Thymus (tissue), 11 donors: ENCODE measurements at regions not wholly inside any gene's neighbourhood (a gene's known extent, or its start where the extent isn't known, plus 50 kb on each side); places are given as distances from the start of the nearest gene placed in this dataset.
"Not testable (repeated sequence)": the region's sequence is repeated elsewhere in the genome, so short reads cannot be mapped to it uniquely, and the experiment has no call there.

Experiments used
- DNase-seq, 9 donors: peaks; one replicate each; pipeline ENCODE4 v3.0.0-alpha.2; 2013; ENCODE audit warnings: low spot score in 9 of 9, low read depth in 6 of 9, missing footprints in 1 of 9
- H3K27ac ChIP-seq, 2 donors: one replicate each; pipeline ENCODE4 v1.5.1; 2013; ENCODE audit warnings: control low read depth in 1 of 2, low read depth in 1 of 2, low read length in 1 of 2, mild to moderate bottlenecking in 1 of 2, moderate library complexity in 1 of 2
- H3K27me3 ChIP-seq, 2 donors: one replicate each; pipeline ENCODE4 v1.5.1; 2013; ENCODE audit warnings: low read length in 1 of 2; ENCODE audit not compliant: control insufficient read depth in 2 of 2, insufficient read depth in 1 of 2
- H3K36me3 ChIP-seq, 2 donors: one replicate each; pipeline ENCODE4 v1.5.1; 2013; ENCODE audit warnings: low read length in 1 of 2, mild to moderate bottlenecking in 1 of 2, moderate library complexity in 1 of 2; ENCODE audit not compliant: control insufficient read depth in 2 of 2, insufficient read depth in 2 of 2
- H3K4me1 ChIP-seq, 2 donors: one replicate each; pipeline ENCODE4 v1.5.1; 2013; ENCODE audit warnings: low read length in 2 of 2; ENCODE audit not compliant: control insufficient read depth in 2 of 2, insufficient read depth in 2 of 2
- H3K4me3 ChIP-seq, 2 donors: one replicate each; pipeline ENCODE4 v1.5.1; 2013; ENCODE audit warnings: low read length in 2 of 2, control low read depth in 1 of 2, mild to moderate bottlenecking in 1 of 2
- H3K9me3 ChIP-seq, 2 donors: one replicate each; pipeline ENCODE4 v1.5.1; 2013; ENCODE audit warnings: low read length in 1 of 2, mild to moderate bottlenecking in 1 of 2; ENCODE audit not compliant: control insufficient read depth in 2 of 2, insufficient read depth in 1 of 2
- WGBS: extraction: QIAGEN DNeasy Blood & Tissue Kit; methylation state at CpG from one replicate; pipeline ENCODE4 v1.1.7; 2013; 5-methylcytosine and 5-hydroxymethylcytosine counted together
- donor health status: healthy.

- DNase-seq, H3K27ac ChIP-seq, H3K4me3 ChIP-seq, H3K4me1 ChIP-seq, H3K27me3 ChIP-seq, H3K36me3 ChIP-seq, H3K9me3 ChIP-seq: not testable (repeated sequence)
- 98% methylated on average over 2 of the region's 2 CpGs for WGBS
These were observed 128.4 kb upstream of the RAPGEF2 start for GRCh38 chr4:158974438-158974837.

GRCh38 chr4:158980711-158981110, 122.2 kb upstream of the RAPGEF2 start:
- H3K4me1 ChIP-seq, H3K27ac ChIP-seq, H3K4me3 ChIP-seq, H3K27me3 ChIP-seq, H3K9me3 ChIP-seq, H3K36me3 ChIP-seq, DNase-seq: not testable (repeated sequence)
- 96% methylated on average over 5 of the region's 5 CpGs for WGBS

- no peak overlapping the region for H3K27ac ChIP-seq
- 93% methylated on average over 5 of the region's 5 CpGs for WGBS
- H3K4me1 ChIP-seq: no peaks in the 10 kb centered on the region
- DNase-seq: no peak
- no peaks in the 10 kb centered on the region for H3K27me3 ChIP-seq
- H3K9me3 ChIP-seq: no peaks in the 10 kb centered on the region
- H3K36me3 ChIP-seq: no peaks in the 10 kb centered on the region
- no peak overlapping the region for H3K4me3 ChIP-seq
These were observed 111.2 kb upstream of the RAPGEF2 start for GRCh38 chr4:158991534-158992155.

GRCh38 chr4:158993891-158994290, 109.0 kb upstream of the RAPGEF2 start:
- no peak overlapping the region for H3K27ac ChIP-seq
- DNase-seq: no peak
- no peaks in the 10 kb centered on the region for H3K36me3 ChIP-seq
- no peak overlapping the region for H3K4me3 ChIP-seq
- H3K4me1 ChIP-seq: no peaks in the 10 kb centered on the region
- H3K27me3 ChIP-seq: no peaks in the 10 kb centered on the region
- 64% methylated on average over 2 of the region's 2 CpGs for WGBS
- H3K9me3 ChIP-seq: no peaks in the 10 kb centered on the region

GRCh38 chr4:158995040-158995439, 107.8 kb upstream of the RAPGEF2 start:
- no peaks in the 10 kb centered on the region for H3K27me3 ChIP-seq
- no peak for DNase-seq
- WGBS: 96% methylated on average over 2 of the region's 2 CpGs
- no peaks in the 10 kb centered on the region for H3K4me1 ChIP-seq
- H3K9me3 ChIP-seq: no peaks in the 10 kb centered on the region
- H3K4me3 ChIP-seq: no peak overlapping the region
- no peak overlapping the region for H3K27ac ChIP-seq
- no peaks in the 10 kb centered on the region for H3K36me3 ChIP-seq

- no peak for DNase-seq
- no peaks in the 10 kb centered on the region for H3K4me1 ChIP-seq
- no peak overlapping the region for H3K4me3 ChIP-seq
- 85% methylated on average over 8 of the region's 8 CpGs for WGBS
- no peak overlapping the region for H3K27ac ChIP-seq
- H3K27me3 ChIP-seq: no peaks in the 10 kb centered on the region
- no peaks in the 10 kb centered on the region for H3K9me3 ChIP-seq
- no peaks in the 10 kb centered on the region for H3K36me3 ChIP-seq
These were observed 106.9 kb upstream of the RAPGEF2 start for GRCh38 chr4:158995965-158996364.

- DNase-seq: no peak
- no peaks in the 10 kb centered on the region for H3K4me1 ChIP-seq
- H3K4me3 ChIP-seq: no peak overlapping the region
- no peaks in the 10 kb centered on the region for H3K27me3 ChIP-seq
- H3K9me3 ChIP-seq: no peaks in the 10 kb centered on the region
- H3K27ac ChIP-seq: no peak overlapping the region
- no peaks in the 10 kb centered on the region for H3K36me3 ChIP-seq
- 86% methylated on average over 3 of the region's 3 CpGs for WGBS
These were observed 106.2 kb upstream of the RAPGEF2 start for GRCh38 chr4:158996669-158997074.

GRCh38 chr4:158997660-158998349, 105.1 kb upstream of the RAPGEF2 start:
- H3K36me3 ChIP-seq: no peaks in the 10 kb centered on the region
- no peak overlapping the region for H3K4me3 ChIP-seq
- no peak overlapping the region for H3K27ac ChIP-seq
- no peaks in the 10 kb centered on the region for H3K4me1 ChIP-seq
- 82% methylated on average over 4 of the region's 4 CpGs for WGBS
- DNase-seq: no peak
- no peaks in the 10 kb centered on the region for H3K9me3 ChIP-seq
- no peaks in the 10 kb centered on the region for H3K27me3 ChIP-seq

GRCh38 chr4:158998624-158999023, 104.3 kb upstream of the RAPGEF2 start:
- 96% methylated on average over 6 of the region's 6 CpGs for WGBS
- Histone ChIP-seq H3K27ac (no peak overlapping the region), H3K9me3 (no peaks in the 10 kb centered on the region), H3K4me3 (no peak overlapping the region), H3K4me1 (no peaks in the 10 kb centered on the region), H3K27me3 (no peaks in the 10 kb centered on the region), H3K36me3 (no peaks in the 10 kb centered on the region)
- DNase-seq: no peak
